HG02943 (cell line): ENCODE measurements at regions not wholly inside any gene's neighbourhood (a gene's known extent, or its start where the extent isn't known, plus 50 kb on each side); places are given as distances from the start of the nearest gene placed in this dataset.

Experiments used
- ATAC-seq: cut with Tn5 transposase; IDR thresholded peaks from one replicate; pipeline ENCODE4 v1.9.1; 2021; ENCODE audit warnings: mild to moderate bottlenecking, low read depth, moderate library complexity; ENCODE audit not compliant: unreplicated experiment

- no peak for ATAC-seq
Observed at GRCh38 chr4:53658029-53658428, 66.7 kb upstream of the LNX1 start.

DNA sequence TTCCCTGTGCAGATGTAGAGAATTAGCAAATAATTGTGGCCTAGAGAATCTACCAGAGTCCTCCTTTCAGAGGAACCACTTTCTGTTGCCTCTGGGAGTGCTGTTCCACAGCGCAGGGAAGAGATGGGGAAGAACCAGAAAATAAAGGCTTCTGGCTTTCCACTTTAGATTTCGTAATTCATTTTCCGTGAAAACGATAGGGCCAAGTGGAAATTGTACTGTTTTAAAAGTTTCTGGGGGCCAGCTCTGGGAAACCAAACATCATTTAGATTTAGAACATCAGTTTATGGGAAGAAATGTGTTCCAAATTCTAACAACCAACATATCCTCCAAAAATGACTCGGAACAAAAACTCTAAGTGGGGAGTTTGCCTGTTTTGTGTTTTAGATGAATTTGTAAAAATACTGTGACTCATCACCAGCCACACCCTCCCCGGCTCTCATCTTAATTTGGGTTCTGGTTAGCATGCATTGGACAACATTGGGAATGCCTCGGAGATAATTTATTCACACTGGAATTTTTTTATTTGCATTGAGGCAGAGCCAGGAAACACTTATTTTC lies 65.2 kb upstream of the LNX1 start:
- ATAC-seq, result no peak

DNA sequence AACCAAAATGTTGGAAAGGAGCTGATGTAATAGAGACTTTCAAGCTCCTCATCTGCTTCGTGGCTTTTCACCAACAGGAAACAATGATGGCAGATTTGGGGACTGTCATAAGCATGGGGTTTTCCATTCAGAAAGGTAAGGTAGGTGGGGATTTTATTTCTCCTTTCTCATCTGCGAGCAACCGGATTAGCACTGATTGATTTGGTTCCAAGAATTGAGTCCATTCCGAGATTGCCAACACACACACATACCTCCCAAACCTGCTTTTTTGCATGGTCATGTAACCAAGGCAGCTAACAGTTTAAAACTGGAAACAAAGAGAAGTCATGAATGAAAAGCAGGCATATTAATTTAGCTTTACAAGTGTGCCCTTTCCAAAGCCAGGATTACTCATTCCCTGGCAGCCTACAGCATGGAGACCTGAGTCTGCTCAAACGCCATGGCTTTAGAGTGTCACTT lies 63.0 kb upstream of the LNX1 start:
- no peak for ATAC-seq

GRCh38 chr4:53653484-53654053 lies 62.3 kb upstream of the LNX1 start:
- ATAC-seq, result peak; percentile 77

GRCh38 chr4:53651156-53651735 lies 60.0 kb upstream of the LNX1 start:
- no peak for ATAC-seq

DNA sequence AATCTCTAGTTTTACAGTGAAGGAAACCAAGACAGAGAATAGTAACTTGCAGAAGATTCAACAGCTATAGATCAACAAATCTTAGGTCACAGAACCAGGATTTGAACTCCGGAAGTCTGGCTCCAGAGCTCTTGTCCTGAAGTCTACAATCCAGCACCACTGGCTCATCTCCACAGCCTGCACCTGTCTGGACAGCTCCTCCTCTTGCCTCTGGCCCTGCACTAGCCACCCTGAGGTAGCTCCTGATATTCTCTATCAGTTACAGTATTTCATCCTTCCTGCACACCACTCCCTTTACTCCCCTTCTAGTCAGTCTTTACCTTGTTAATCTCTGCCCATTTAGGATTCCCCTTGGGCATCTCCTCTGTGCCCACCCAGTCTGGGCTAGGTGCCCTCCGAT lies 58.1 kb upstream of the LNX1 start:
- no peak for ATAC-seq

DNA sequence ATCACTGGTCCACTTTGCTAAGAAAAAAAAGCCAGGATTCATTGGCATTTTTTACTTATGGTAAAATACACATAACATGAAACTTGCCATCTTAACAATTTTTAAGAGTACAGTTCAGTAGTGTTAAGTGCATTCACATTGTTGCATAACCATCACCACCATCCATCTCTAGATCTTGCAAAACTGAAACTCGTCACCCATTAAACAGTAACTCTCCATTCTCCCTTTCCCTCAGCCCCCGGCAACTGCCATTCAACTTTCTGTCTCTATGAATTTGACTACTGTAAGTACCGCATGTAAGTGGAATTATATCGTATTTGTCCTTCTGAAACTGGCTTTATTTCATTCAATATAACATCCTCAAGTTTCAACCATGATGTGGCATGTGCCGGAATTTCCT lies 56.3 kb upstream of the LNX1 start:
- peak; percentile 81 for ATAC-seq

DNA sequence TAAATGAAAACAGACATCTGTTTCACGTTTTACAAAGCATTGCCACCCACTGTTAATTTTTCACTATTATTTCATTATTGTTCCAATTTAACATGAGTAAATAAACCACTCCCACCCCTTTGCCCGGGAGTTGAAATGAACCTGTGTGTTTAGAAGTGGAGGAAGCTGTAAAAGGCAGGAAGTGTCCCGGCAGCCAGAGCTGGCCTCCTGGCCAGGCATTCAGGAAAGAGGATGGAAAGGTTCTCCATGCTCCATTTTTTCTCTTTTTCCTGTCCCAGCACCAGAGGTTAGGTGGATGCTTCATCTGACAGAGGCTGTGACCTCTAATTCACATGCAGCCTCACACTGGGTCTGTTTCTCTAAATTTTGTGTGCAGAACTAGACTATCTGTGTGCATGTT lies 55.5 kb upstream of the LNX1 start:
- ATAC-seq, result no peak

DNA sequence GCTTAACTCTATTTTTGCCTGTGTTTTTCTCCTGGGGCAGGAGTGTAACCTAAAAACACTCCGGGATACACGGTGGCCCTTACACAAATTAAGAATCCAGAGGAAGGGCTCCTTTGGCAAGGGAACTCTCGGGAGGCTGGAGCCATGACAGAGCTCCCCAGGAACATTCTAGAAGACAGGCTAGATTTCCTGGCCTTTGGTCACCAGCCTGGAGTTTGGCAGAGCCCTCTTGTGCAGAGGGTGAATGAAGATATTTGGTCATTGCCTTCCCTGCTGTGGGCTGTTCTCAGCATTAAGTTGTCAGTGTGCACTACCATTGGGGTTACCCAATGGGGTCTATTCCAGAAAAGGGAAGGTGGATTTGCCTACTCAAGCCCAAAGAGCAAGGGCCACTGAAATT lies 53.8 kb upstream of the LNX1 start:
- ATAC-seq, result no peak

- ATAC-seq, result no peak
Observed at GRCh38 chr4:53644607-53645006, 53.3 kb upstream of the LNX1 start.
